IMR-90 (cell line): ENCODE measurements at regions not wholly inside any gene's neighbourhood (a gene's known extent, or its start where the extent isn't known, plus 50 kb on each side); places are given as distances from the start of the nearest gene placed in this dataset.

Source experiments
- ATAC-seq: fragments of 200-7000 bp; cut with Tn5 transposase; 2 replicates; pipeline ENCODE4 v1.9.1; 2020; ENCODE audit warnings: low read depth, mild to moderate bottlenecking, moderate library complexity
- BruUV-seq: library from RNA; stranded (reverse); fragments of 400-500 nt; replicated peaks from 2 replicates; lab custom pipeline; 2021; lab: Mats Ljungman, UMichigan
- CTCF ChIA-PET: fragments of 300-600 bp; formaldehyde crosslinking; extraction: SDS; loops from one replicate; lab custom pipeline; 2021; ENCODE audit warnings: antibody characterized with exemption; lab: Yijun Ruan, JAX
- POLR2A ChIA-PET: fragments of 300-600 bp; sonication (Branson Sonifier 250); formaldehyde crosslinking; loops from one replicate; lab custom pipeline; 2022; ENCODE audit warnings: antibody characterized with exemption; ENCODE audit not compliant: unreplicated experiment; lab: Charles Lee
- DNase-seq: peaks from one replicate; pipeline ENCODE4 v3.0.0; 2013
- H2AFZ ChIP-seq: replicated peaks from 2 replicates; pipeline ENCODE3; 2013; ENCODE audit warnings: low read length, mild to moderate bottlenecking; ENCODE audit not compliant: poor library complexity
- H2AK5ac ChIP-seq: 2 replicates; pipeline ENCODE4 v1.6.1; 2013; ENCODE audit warnings: low read depth, low read length, inconsistent platforms
- H2AK9ac ChIP-seq: replicated peaks from 2 replicates; pipeline ENCODE3; 2013; ENCODE audit warnings: mild to moderate bottlenecking, low read depth, low read length, moderate library complexity; ENCODE audit not compliant: poor library complexity
- H2BK120ac ChIP-seq: 2 replicates; pipeline ENCODE4 v1.6.1; 2013; ENCODE audit warnings: low read depth, low read length, inconsistent platforms
- H2BK15ac ChIP-seq: 3 replicates; pipeline ENCODE4 v1.6.1; 2013; ENCODE audit warnings: low read depth, low read length, inconsistent platforms
- H2BK20ac ChIP-seq: 2 replicates; pipeline ENCODE4 v1.6.1; 2013; ENCODE audit warnings: low read depth, mild to moderate bottlenecking, inconsistent platforms, low read length, moderate library complexity
- H2BK5ac ChIP-seq: 2 replicates; pipeline ENCODE4 v1.6.1; 2013; ENCODE audit warnings: mild to moderate bottlenecking, low read depth, low read length, inconsistent platforms; ENCODE audit not compliant: poor library complexity, severe bottlenecking
- H3K14ac ChIP-seq: replicated peaks from 2 replicates; pipeline ENCODE4 v1.6.1; 2013; ENCODE audit warnings: low read depth, low read length, inconsistent platforms
- H3K18ac ChIP-seq: 2 replicates; pipeline ENCODE4 v1.6.1; 2013; ENCODE audit warnings: low read depth, low read length, control low read depth
- H3K23ac ChIP-seq: 2 replicates; pipeline ENCODE4 v1.6.1; 2013; ENCODE audit warnings: low read depth, low read length, inconsistent platforms
- H3K27ac ChIP-seq: 2 replicates; pipeline ENCODE4 v1.5.1; 2013; ENCODE audit warnings: mild to moderate bottlenecking, control low read depth, low read length; ENCODE audit not compliant: insufficient read depth
- H3K27me3 ChIP-seq: 2 replicates; pipeline ENCODE4 v1.6.1; 2013; ENCODE audit warnings: low read length; ENCODE audit not compliant: control insufficient read depth, insufficient read depth
- H3K36me3 ChIP-seq: 2 replicates; pipeline ENCODE4 v1.6.1; 2013; ENCODE audit warnings: low read length, mixed read lengths; ENCODE audit not compliant: control insufficient read depth, insufficient read depth
- H3K4ac ChIP-seq: 2 replicates; pipeline ENCODE4 v1.6.1; 2013; ENCODE audit warnings: low read depth, low read length, inconsistent platforms
- H3K4me1 ChIP-seq: 2 replicates; pipeline ENCODE4 v1.6.1; 2013; ENCODE audit warnings: low read length, mixed read lengths; ENCODE audit not compliant: control insufficient read depth, insufficient read depth
- H3K4me2 ChIP-seq: 2 replicates; pipeline ENCODE4 v1.6.1; 2013; ENCODE audit warnings: low read depth, mild to moderate bottlenecking, control low read depth, low read length, moderate library complexity
- H3K4me3 ChIP-seq: 2 replicates; pipeline ENCODE4 v1.5.1; 2013; ENCODE audit warnings: low read depth, mild to moderate bottlenecking, control low read depth, low read length, moderate library complexity; ENCODE audit not compliant: insufficient read depth
- H3K56ac ChIP-seq: 2 replicates; pipeline ENCODE4 v1.6.1; 2013; ENCODE audit warnings: low read length, inconsistent platforms; ENCODE audit not compliant: insufficient read depth; ENCODE audit errors: extremely low read depth
- H3K79me1 ChIP-seq, 2 experiments: 2 replicates each; pipeline ENCODE4 v1.6.1; 2013; ENCODE audit warnings: low read length in 2 of 2, inconsistent platforms in 1 of 2, low read depth in 1 of 2
- H3K9ac ChIP-seq: 2 replicates; pipeline ENCODE4 v1.6.1; 2013; ENCODE audit warnings: low read depth, low read length, control low read depth
- H3K9me1 ChIP-seq: 2 replicates; pipeline ENCODE4 v1.6.1; 2013; ENCODE audit warnings: low read length, inconsistent platforms; ENCODE audit not compliant: insufficient read depth
- H3K9me3 ChIP-seq: 2 replicates; pipeline ENCODE4 v1.6.1; 2013; ENCODE audit warnings: low read length; ENCODE audit not compliant: control insufficient read depth, insufficient read depth
- H4K20me1 ChIP-seq: 2 replicates; pipeline ENCODE4 v1.6.1; 2013; ENCODE audit warnings: low read length, inconsistent platforms; ENCODE audit not compliant: insufficient read depth
- H4K5ac ChIP-seq: 2 replicates; pipeline ENCODE4 v1.6.1; 2013; ENCODE audit warnings: mild to moderate bottlenecking, low read depth, low read length, control low read depth
- H4K8ac ChIP-seq, 2 experiments: 2 replicates each; pipeline ENCODE4 v1.6.1; 2013; ENCODE audit warnings: low read depth in 2 of 2, low read length in 2 of 2, control low read depth in 1 of 2, inconsistent platforms in 1 of 2
- H4K91ac ChIP-seq: 2 replicates; pipeline ENCODE4 v1.6.1; 2013; ENCODE audit warnings: low read depth, low read length, inconsistent platforms; ENCODE audit not compliant: insufficient read depth
- CHD1 ChIP-seq: IDR thresholded peaks from 2 replicates; pipeline ENCODE4 v1.6.1; 2012; ENCODE audit warnings: low read depth, low read length, improper control_type of control experiment
- FOS ChIP-seq: fragments of 150-350 bp; IDR thresholded peaks from 2 replicates; pipeline ENCODE4 v1.6.1; 2016; ENCODE audit warnings: low read depth, low read length
- MXI1 ChIP-seq: IDR thresholded peaks from 2 replicates; pipeline ENCODE4 v1.6.1; 2012; ENCODE audit warnings: low read depth, mild to moderate bottlenecking, low read length, moderate library complexity, borderline replicate concordance
- NFE2L2 ChIP-seq: fragments of 150-350 bp; IDR thresholded peaks from 2 replicates; pipeline ENCODE4 v1.6.1; 2016; ENCODE audit warnings: low read depth, mild to moderate bottlenecking, low read length
- POLR2A ChIP-seq: IDR thresholded peaks from 2 replicates; pipeline ENCODE4 v1.6.1; 2012; ENCODE audit warnings: mild to moderate bottlenecking, low read depth, low read length
- RFX5 ChIP-seq: IDR thresholded peaks from 2 replicates; pipeline ENCODE4 v1.8.0; 2012; ENCODE audit warnings: low read depth, mild to moderate bottlenecking, low read length, moderate library complexity
- WGBS, 2 experiments: methylation state at CpG; one replicate each; pipeline versions ENCODE4 v1.1.5 to v1.1.7; 2013; ENCODE audit warnings: missing lambda C conversion rate in 2 of 2; ENCODE audit not compliant: insufficient read length in 1 of 2; ENCODE audit errors: extremely low coverage in 2 of 2; 5-methylcytosine and 5-hydroxymethylcytosine counted together
- dilution Hi-C: fragments of 300-500 bp; cut with HindIII; formaldehyde crosslinking; loops from one replicate; pipeline ENCODE4 v1.14.3; 2018; ENCODE audit warnings: low sequenced_read_pairs; ENCODE audit not compliant: unreplicated experiment
- in situ Hi-C: fragments of 300-500 bp; cut with MboI; formaldehyde crosslinking; loops from 3 replicates; pipeline ENCODE4 v1.14.3; 2019; ENCODE audit warnings: low sequenced_read_pairs, inconsistent platforms, mixed read lengths
- intact Hi-C: fragments of 100-400 bp; cut with micrococcal nuclease; formaldehyde crosslinking; loops from 2 replicates; pipeline ENCODE4 v1.10.0; 2022
- TF ChIP-seq, protein P1 (sequence below): conservative IDR thresholded peaks from 2 replicates; pipeline ENCODE4 v1.5.1; 2012; ENCODE audit warnings: mild to moderate bottlenecking, low read depth, low read length, improper control_type of control experiment
- TF ChIP-seq, protein P2 (sequence below): fragments of 150-350 bp; IDR thresholded peaks from 2 replicates; pipeline ENCODE4 v1.6.1; 2017; ENCODE audit warnings: mild to moderate bottlenecking, antibody characterized with exemption, low read length, low read depth

DNA sequence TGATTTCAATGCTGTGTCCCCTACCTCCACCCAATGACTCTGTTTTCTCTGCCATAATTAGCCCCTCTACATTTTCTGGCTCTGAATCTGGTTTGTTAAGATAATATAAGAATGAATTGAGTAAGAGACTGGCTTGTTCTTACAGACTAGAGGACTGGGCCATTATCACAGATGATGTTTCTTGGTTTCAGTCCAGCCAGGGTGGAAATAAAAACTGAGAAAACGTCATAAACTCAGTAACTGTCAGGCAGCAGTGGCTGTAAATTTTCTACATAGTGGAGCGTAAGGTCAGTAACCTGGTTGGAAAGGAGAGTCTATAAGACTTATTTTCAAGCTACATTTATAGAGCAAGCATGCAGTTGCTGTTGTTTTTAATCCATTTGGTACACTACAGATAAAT, 485.4 kb downstream of the HTR7 start:
- no peaks in the 10 kb centered on the region for H3K9me3 ChIP-seq
- no peak overlapping the region for H4K5ac ChIP-seq
- no peak overlapping the region for H2BK20ac ChIP-seq
- POLR2A ChIA-PET: no interaction called here
- no peaks in the 10 kb centered on the region; the same call in 1 of the 2 replicates for H3K27me3 ChIP-seq
- H4K20me1 ChIP-seq: no peaks in the 10 kb centered on the region
- no peak overlapping the region for H4K91ac ChIP-seq
- H3K9me1 ChIP-seq: no peaks in the 10 kb centered on the region
- no peak overlapping the region for H3K4ac ChIP-seq
- no peak overlapping the region for H2BK120ac ChIP-seq
- dilution Hi-C loops: no loop called here
- H2AK5ac ChIP-seq: no peak overlapping the region
- H3K4me1 ChIP-seq: no peaks in the 10 kb centered on the region
- H3K23ac ChIP-seq: no peak overlapping the region
- WGBS, 2 experiments: no CpG with 5 or more reads among the region's 2 CpGs
- H3K18ac ChIP-seq: no peak overlapping the region
- DNase-seq (no peak), ATAC-seq (no peak)
- CTCF ChIA-PET: no interaction called here
- H2AFZ ChIP-seq: no peak overlapping the region
- in situ Hi-C loops: no loop called here
- intact Hi-C loops: no loop called here
- H3K4me3 ChIP-seq: no peak overlapping the region
- H3K36me3 ChIP-seq: no peaks in the 10 kb centered on the region
- no peak overlapping the region for H3K14ac ChIP-seq
- H3K79me1 ChIP-seq: no peaks in the 10 kb centered on the region
- no TSS peak for BruUV-seq
- no peak overlapping the region for H2AK9ac ChIP-seq
- no peak overlapping the region for H2BK5ac ChIP-seq
- no peak overlapping the region for H3K9ac ChIP-seq
- no peak overlapping the region for H3K56ac ChIP-seq
- no peak overlapping the region for H3K4me2 ChIP-seq
- TF ChIP-seq MXI1 (no peak), FOS (no peak), RFX5 (no peak), NFE2L2 (no peak), CHD1 (no peak), POLR2A (no peak)
- TF ChIP-seq, protein P1, sequence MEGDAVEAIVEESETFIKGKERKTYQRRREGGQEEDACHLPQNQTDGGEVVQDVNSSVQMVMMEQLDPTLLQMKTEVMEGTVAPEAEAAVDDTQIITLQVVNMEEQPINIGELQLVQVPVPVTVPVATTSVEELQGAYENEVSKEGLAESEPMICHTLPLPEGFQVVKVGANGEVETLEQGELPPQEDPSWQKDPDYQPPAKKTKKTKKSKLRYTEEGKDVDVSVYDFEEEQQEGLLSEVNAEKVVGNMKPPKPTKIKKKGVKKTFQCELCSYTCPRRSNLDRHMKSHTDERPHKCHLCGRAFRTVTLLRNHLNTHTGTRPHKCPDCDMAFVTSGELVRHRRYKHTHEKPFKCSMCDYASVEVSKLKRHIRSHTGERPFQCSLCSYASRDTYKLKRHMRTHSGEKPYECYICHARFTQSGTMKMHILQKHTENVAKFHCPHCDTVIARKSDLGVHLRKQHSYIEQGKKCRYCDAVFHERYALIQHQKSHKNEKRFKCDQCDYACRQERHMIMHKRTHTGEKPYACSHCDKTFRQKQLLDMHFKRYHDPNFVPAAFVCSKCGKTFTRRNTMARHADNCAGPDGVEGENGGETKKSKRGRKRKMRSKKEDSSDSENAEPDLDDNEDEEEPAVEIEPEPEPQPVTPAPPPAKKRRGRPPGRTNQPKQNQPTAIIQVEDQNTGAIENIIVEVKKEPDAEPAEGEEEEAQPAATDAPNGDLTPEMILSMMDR: no peak
- TF ChIP-seq, protein P2, sequence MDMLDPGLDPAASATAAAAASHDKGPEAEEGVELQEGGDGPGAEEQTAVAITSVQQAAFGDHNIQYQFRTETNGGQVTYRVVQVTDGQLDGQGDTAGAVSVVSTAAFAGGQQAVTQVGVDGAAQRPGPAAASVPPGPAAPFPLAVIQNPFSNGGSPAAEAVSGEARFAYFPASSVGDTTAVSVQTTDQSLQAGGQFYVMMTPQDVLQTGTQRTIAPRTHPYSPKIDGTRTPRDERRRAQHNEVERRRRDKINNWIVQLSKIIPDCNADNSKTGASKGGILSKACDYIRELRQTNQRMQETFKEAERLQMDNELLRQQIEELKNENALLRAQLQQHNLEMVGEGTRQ: no peak
- H4K8ac ChIP-seq: no peak overlapping the region
- H3K27ac ChIP-seq: no peak overlapping the region
- no peak overlapping the region for H2BK15ac ChIP-seq
